ENCODE measurements at regions not wholly inside any gene's neighbourhood (a gene's known extent, or its start where the extent isn't known, plus 50 kb on each side); places are given as distances from the start of the nearest gene placed in this dataset.

DNA sequence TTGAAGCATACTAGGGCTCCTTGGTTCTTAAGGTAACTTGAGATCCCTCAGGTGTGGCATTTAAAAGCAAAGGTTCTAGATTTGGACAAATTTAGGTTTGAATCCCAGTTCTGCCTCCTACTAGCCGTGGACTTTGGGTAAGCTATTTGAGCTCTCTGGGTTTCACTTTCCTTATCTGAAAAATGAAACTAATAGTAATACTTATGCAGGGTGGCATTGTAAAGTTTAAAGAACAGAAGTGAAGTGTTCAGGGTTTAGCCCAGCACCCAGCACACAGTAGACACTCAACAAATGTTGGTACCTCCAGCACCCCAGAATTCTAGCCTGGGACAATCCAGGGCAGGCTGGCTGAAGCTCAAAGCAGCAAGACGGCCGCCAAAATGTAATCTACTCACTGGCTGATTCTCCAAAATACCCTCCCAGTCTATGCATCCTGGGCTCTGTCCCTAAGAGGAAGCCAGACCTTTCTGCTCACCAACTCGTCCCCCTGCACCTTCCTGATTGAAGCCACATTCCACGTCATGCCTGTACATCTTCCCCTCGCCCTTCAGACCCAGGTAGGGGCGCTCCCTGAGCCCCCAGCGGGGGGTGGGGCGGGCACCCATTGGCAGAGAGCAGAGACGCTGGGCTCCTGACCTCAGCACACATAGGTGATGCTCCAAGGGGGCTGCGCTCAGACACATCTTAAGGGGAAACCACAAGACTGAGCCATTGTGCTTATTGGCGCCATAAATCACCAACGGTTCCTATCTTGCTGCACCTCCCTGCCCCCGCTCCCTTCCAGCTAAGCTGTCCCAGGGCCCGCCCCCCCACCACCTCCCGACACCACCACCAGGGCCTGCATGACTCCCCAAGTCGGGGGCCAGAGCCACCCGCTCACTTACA, 160.6 kb downstream of the BCOR start:
- peaks cover 21% of the 10 kb centered on the region for H3K4me1 ChIP-seq (ENCODE audit: control insufficient read depth, insufficient read depth, low read length)
- ATAC-seq (peak; percentile 74 to 85 (median 80)), DNase-seq (peak in 1 of 2 donors; percentile 33)
- intact Hi-C loops (cut with micrococcal nuclease), result no loop called here
- Mint-ChIP-seq H3K27ac (peak overlapping the region; percentile 76 to 86), H3K27me3 (ENCODE audit: low read depth in 2 of 2) (no peaks in the 10 kb centered on the region), H3K36me3 (no peaks in the 10 kb centered on the region), H3K4me1 (peaks cover 7% of the 10 kb centered on the region in 2 donors), H3K9me3 (no peaks in the 10 kb centered on the region), H3K4me3 (peak overlapping the region; percentile 82)
- H3K9me3 ChIP-seq (ENCODE audit: control insufficient read depth, insufficient read depth, low read length), result no peaks in the 10 kb centered on the region
- WGBS (ENCODE audit: insufficient coverage), result 22% methylated on average over 15 of the region's 18 CpGs
- peak overlapping the region; percentile 21 for H3K4me3 ChIP-seq (ENCODE audit: low read length)
- TF ChIP-seq, protein P1, sequence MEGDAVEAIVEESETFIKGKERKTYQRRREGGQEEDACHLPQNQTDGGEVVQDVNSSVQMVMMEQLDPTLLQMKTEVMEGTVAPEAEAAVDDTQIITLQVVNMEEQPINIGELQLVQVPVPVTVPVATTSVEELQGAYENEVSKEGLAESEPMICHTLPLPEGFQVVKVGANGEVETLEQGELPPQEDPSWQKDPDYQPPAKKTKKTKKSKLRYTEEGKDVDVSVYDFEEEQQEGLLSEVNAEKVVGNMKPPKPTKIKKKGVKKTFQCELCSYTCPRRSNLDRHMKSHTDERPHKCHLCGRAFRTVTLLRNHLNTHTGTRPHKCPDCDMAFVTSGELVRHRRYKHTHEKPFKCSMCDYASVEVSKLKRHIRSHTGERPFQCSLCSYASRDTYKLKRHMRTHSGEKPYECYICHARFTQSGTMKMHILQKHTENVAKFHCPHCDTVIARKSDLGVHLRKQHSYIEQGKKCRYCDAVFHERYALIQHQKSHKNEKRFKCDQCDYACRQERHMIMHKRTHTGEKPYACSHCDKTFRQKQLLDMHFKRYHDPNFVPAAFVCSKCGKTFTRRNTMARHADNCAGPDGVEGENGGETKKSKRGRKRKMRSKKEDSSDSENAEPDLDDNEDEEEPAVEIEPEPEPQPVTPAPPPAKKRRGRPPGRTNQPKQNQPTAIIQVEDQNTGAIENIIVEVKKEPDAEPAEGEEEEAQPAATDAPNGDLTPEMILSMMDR (IDR thresholded peaks at IDR 0.05), result no peak
- H3K27me3 ChIP-seq (ENCODE audit: control insufficient read depth, insufficient read depth, low read length), result no peaks in the 10 kb centered on the region
- H3K27ac ChIP-seq (ENCODE audit: low read length), result peak overlapping the region; percentile 64
- no peaks in the 10 kb centered on the region for H3K36me3 ChIP-seq (ENCODE audit: control insufficient read depth, insufficient read depth, low read length)

DNA sequence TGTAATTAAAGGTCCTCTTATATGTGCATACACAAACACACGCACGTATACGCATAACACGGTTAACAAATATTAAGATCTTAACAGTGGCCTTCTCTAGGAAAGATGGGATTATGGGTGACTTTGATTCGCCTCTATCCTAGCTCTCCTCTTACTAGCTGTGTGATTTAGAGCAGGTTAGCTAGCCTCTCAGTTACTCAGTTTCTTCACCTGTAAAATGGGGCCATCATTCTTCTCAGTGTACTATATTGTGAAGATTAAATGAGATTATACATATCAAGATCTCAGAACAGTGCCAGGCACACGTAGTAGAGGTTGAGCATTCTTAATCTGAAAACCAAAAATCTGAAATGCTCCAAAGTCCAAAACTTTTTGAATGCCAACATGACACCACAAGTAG, 159.3 kb downstream of the BCOR start:
- intact Hi-C loops (cut with micrococcal nuclease), result no loop called here
- H3K4me3 Mint-ChIP-seq, result no peak overlapping the region
- 90% methylated on average over 4 of the region's 6 CpGs for WGBS (ENCODE audit: insufficient coverage)
- no peaks in the 10 kb centered on the region for H3K36me3 ChIP-seq (ENCODE audit: control insufficient read depth, insufficient read depth, low read length)
- H3K9me3 ChIP-seq (ENCODE audit: control insufficient read depth, insufficient read depth, low read length), result no peaks in the 10 kb centered on the region
- ATAC-seq (no peak), DNase-seq (no peak)
- no peaks in the 10 kb centered on the region for H3K9me3 Mint-ChIP-seq
- peaks cover 21% of the 10 kb centered on the region for H3K4me1 ChIP-seq (ENCODE audit: control insufficient read depth, insufficient read depth, low read length)
- peaks cover 7% of the 10 kb centered on the region in 2 donors for H3K4me1 Mint-ChIP-seq
- TF ChIP-seq, protein P1 (IDR thresholded peaks at IDR 0.05), result no peak
- no peaks in the 10 kb centered on the region for H3K36me3 Mint-ChIP-seq
- H3K27ac Mint-ChIP-seq, result no peak overlapping the region
- no peaks in the 10 kb centered on the region for H3K27me3 ChIP-seq (ENCODE audit: control insufficient read depth, insufficient read depth, low read length)
- H3K27me3 Mint-ChIP-seq (ENCODE audit: low read depth in 2 of 2), result peaks cover 0 to under 1% of the 10 kb centered on the region in 2 donors
- H3K4me3 ChIP-seq (ENCODE audit: low read length), result no peak overlapping the region
- no peak overlapping the region for H3K27ac ChIP-seq (ENCODE audit: low read length)

DNA sequence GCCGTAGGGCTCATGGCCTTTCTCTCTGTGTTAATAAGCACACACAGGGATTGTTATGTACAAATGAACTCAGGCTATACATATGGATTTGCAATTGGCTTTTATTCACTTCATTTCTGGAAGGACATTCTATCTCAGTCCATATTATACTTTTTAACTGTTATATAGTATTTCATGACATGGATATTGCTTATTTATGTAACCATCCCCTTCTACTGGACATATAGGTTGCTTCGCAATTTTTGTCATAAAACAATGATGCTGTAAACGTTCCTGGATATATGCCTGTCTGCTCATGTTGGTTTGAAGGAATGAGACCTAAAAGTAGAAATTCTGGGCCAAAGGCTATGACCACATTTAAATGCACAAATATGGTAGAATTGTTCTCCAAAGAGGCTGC, 158.1 kb downstream of the BCOR start:
- no peak for DNase-seq
- ATAC-seq, result no peak
- WGBS (ENCODE audit: insufficient coverage), result no CpG with 5 or more reads among the region's 3 CpGs
- H3K27ac Mint-ChIP-seq, result no peak overlapping the region
- H3K36me3 ChIP-seq (ENCODE audit: control insufficient read depth, insufficient read depth, low read length), result no peaks in the 10 kb centered on the region
- H3K9me3 Mint-ChIP-seq, result no peaks in the 10 kb centered on the region
- no peaks in the 10 kb centered on the region for H3K9me3 ChIP-seq (ENCODE audit: control insufficient read depth, insufficient read depth, low read length)
- H3K4me1 ChIP-seq (ENCODE audit: control insufficient read depth, insufficient read depth, low read length), result peaks cover 21% of the 10 kb centered on the region
- no peaks in the 10 kb centered on the region for H3K27me3 ChIP-seq (ENCODE audit: control insufficient read depth, insufficient read depth, low read length)
- H3K4me3 Mint-ChIP-seq, result no peak overlapping the region
- no peak overlapping the region for H3K4me3 ChIP-seq (ENCODE audit: low read length)
- H3K27ac ChIP-seq (ENCODE audit: low read length), result no peak overlapping the region
- intact Hi-C loops (cut with micrococcal nuclease), result no loop called here
- H3K36me3 Mint-ChIP-seq, result no peaks in the 10 kb centered on the region
- H3K27me3 Mint-ChIP-seq (ENCODE audit: low read depth in 2 of 2), result peaks cover 0 to 4% of the 10 kb centered on the region in 2 donors
- TF ChIP-seq, protein P1 (IDR thresholded peaks at IDR 0.05), result no peak
- H3K4me1 Mint-ChIP-seq, result peaks cover 7% of the 10 kb centered on the region in 2 donors

Data from natural killer cell (primary cell).